Lower leg skin (tissue), 3 donors: ENCODE measurements at regions not wholly inside any gene's neighbourhood (a gene's known extent, or its start where the extent isn't known, plus 50 kb on each side); places are given as distances from the start of the nearest gene placed in this dataset.

Experiments used
- CTCF ChIP-seq, 3 donors: fragments of 450-650 bp; IDR thresholded peaks; one replicate each; pipeline ENCODE4 v1.5.1; 2016; ENCODE audit warnings: antibody characterized with exemption in 3 of 3, mild to moderate bottlenecking in 3 of 3, moderate library complexity in 2 of 3
- POLR2A ChIP-seq, 2 donors: fragments of 450-650 bp; IDR thresholded peaks; one replicate each; pipeline ENCODE4 v1.6.1; 2016 to 2017; ENCODE audit warnings: antibody characterized with exemption in 2 of 2, mild to moderate bottlenecking in 1 of 2, moderate library complexity in 1 of 2

GRCh38 chrX:40964633-40965586, 120.3 kb upstream of the USP9X start:
- TF ChIP-seq CTCF (IDR thresholded peaks at IDR 0.05) = no peak
- no peak for TF ChIP-seq POLR2A (IDR thresholded peaks at IDR 0.05)
